ENCODE measurements at regions not wholly inside any gene's neighbourhood (a gene's known extent, or its start where the extent isn't known, plus 50 kb on each side); places are given as distances from the start of the nearest gene placed in this dataset.

DNA sequence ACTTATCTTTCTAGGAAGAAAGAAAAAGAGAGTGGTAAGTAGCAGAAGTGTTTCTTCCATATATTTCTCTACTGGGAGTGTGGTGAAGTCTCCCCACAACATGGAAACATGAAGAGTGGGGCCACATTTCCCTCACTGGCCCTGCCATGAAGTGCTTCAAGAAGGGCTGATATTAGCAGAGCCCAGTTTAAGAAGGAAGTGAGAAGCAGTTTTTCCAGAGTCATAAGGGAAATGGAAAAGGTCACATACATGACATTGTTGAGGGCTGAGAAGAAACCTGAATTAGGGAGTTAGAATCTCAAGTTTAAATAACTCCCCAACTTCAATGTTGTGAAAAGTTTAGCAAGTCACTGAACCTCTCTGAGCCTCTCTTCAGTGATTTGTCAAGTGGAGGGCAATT is 171.9 kb upstream of the RBPJ start:
- H3K4me1 Mint-ChIP-seq: peaks cover 8% of the 10 kb centered on the region
- H3K27me3 Mint-ChIP-seq (ENCODE audit: low read depth): no peaks in the 10 kb centered on the region
- no peak overlapping the region for H3K4me3 Mint-ChIP-seq
- no peaks in the 10 kb centered on the region for H3K36me3 Mint-ChIP-seq (ENCODE audit: low read depth)
- H3K9me3 Mint-ChIP-seq: peaks cover 2% of the 10 kb centered on the region
- DNase-seq (ENCODE audit: low read depth, low spot score): no peak
- no peak for TF ChIP-seq CTCF (conservative IDR thresholded peaks at IDR 0.05)
- H3K27ac Mint-ChIP-seq (ENCODE audit: unreplicated experiment): no peak overlapping the region

DNA sequence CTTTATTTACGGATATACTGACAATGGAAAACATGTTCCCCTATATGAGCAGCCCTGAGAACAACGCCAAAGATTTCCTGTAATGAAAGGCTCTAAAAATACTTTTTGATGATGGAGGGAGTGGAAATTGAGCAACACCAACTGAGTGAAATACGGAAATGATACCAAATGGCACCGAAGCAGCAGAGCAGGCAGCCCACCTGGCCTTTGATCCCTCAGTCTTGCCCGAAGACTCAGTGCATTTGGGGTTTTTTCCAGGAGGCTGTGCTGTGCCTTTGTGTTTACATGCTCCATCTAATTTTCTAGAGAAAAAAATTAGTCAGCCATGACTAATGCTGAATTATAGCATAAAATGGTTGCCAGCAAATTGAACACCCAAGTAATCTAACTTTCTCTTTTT is 169.9 kb upstream of the RBPJ start:
- Mint-ChIP-seq H3K36me3 (ENCODE audit: low read depth) (no peaks in the 10 kb centered on the region), H3K4me1 (peaks cover 4% of the 10 kb centered on the region), H3K4me3 (no peak overlapping the region), H3K27ac (ENCODE audit: unreplicated experiment) (no peak overlapping the region), H3K27me3 (ENCODE audit: low read depth) (no peaks in the 10 kb centered on the region), H3K9me3 (peaks cover 2% of the 10 kb centered on the region)
- no peak for TF ChIP-seq CTCF (conservative IDR thresholded peaks at IDR 0.05)
- no peak for DNase-seq (ENCODE audit: low read depth, low spot score)

- no peaks in the 10 kb centered on the region for H3K27me3 Mint-ChIP-seq (ENCODE audit: low read depth)
- no peak for TF ChIP-seq CTCF (conservative IDR thresholded peaks at IDR 0.05)
- H3K9me3 Mint-ChIP-seq: peaks cover 2% of the 10 kb centered on the region
- DNase-seq (ENCODE audit: low read depth, low spot score): no peak
- no peak overlapping the region for H3K4me3 Mint-ChIP-seq
- H3K4me1 Mint-ChIP-seq: peaks cover 4% of the 10 kb centered on the region
- no peaks in the 10 kb centered on the region for H3K36me3 Mint-ChIP-seq (ENCODE audit: low read depth)
- H3K27ac Mint-ChIP-seq (ENCODE audit: unreplicated experiment): no peak overlapping the region
These were observed 169.2 kb upstream of the RBPJ start for GRCh38 chr4:26151615-26152014.

DNA sequence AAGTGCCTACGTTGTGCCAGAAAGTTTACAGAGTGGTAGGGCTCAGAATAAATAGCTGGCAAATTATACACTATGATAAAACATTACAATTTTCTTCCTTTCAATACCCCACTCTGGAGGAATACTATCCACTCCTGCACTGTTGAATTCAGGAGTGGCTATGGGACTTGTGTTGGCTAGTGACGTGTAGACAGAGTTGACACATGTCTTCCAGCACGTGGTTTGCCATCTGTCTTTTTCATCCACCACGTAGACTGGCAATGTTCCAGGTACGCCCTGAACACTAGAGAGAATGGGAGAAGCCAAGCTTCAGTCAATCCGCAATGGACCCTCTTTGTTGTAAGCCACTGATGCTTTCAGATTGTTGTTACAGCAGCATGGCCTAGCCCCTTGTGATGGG is 168.8 kb upstream of the RBPJ start:
- DNase-seq (ENCODE audit: low read depth, low spot score): no peak
- Mint-ChIP-seq H3K27ac (ENCODE audit: unreplicated experiment) (no peak overlapping the region), H3K27me3 (ENCODE audit: low read depth) (no peaks in the 10 kb centered on the region), H3K4me3 (no peak overlapping the region), H3K9me3 (no peaks in the 10 kb centered on the region), H3K4me1 (peaks cover 4% of the 10 kb centered on the region), H3K36me3 (ENCODE audit: low read depth) (no peaks in the 10 kb centered on the region)
- no peak for TF ChIP-seq CTCF (conservative IDR thresholded peaks at IDR 0.05)

DNA sequence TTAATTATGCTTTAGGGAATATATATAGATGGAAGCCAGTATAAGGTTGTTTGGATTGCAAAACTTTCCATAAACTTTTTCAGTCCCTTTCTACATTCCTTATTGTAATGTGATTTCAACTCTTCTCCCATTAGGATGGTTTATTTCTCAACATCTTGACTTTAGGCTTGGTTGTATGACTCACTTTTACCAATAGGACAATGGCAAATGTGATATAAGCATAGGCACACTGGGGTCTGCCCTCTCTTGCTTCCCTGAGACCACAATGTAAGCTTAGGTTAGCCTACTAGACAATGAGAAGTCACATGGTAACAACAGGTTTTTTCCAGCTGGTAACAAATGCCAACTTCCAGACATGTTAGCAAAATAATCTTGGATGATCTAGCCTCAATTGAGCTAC is 163.3 kb upstream of the RBPJ start:
- Mint-ChIP-seq H3K27ac (ENCODE audit: unreplicated experiment) (no peak overlapping the region), H3K4me3 (no peak overlapping the region), H3K36me3 (ENCODE audit: low read depth) (no peaks in the 10 kb centered on the region), H3K9me3 (peaks cover 3% of the 10 kb centered on the region), H3K27me3 (ENCODE audit: low read depth) (no peaks in the 10 kb centered on the region), H3K4me1 (peaks cover 15% of the 10 kb centered on the region)
- TF ChIP-seq CTCF (conservative IDR thresholded peaks at IDR 0.05): no peak
- no peak for DNase-seq (ENCODE audit: low read depth, low spot score)

- H3K4me3 Mint-ChIP-seq: no peak overlapping the region
- H3K27me3 Mint-ChIP-seq (ENCODE audit: low read depth): no peaks in the 10 kb centered on the region
- DNase-seq (ENCODE audit: low read depth, low spot score): no peak
- H3K36me3 Mint-ChIP-seq (ENCODE audit: low read depth): no peaks in the 10 kb centered on the region
- peaks cover 3% of the 10 kb centered on the region for H3K9me3 Mint-ChIP-seq
- peaks cover 15% of the 10 kb centered on the region for H3K4me1 Mint-ChIP-seq
- H3K27ac Mint-ChIP-seq (ENCODE audit: unreplicated experiment): no peak overlapping the region
- TF ChIP-seq CTCF (conservative IDR thresholded peaks at IDR 0.05): no peak
These were observed 160.2 kb upstream of the RBPJ start for GRCh38 chr4:26160591-26160990.

Data from neural crest cell (in vitro differentiated cells).